Small intestine (tissue), 7 donors: ENCODE measurements at regions not wholly inside any gene's neighbourhood (a gene's known extent, or its start where the extent isn't known, plus 50 kb on each side); places are given as distances from the start of the nearest gene placed in this dataset.

ENCODE experiments used
- DNase-seq, 2 donors: peaks; one replicate each; pipeline versions ENCODE4 v3.0.0 to v3.0.0-alpha.2; 2013
- FAIRE-seq: peaks from 2 replicates; lab custom pipeline; 2012; peaks lifted over from hg19 to GRCh38; lab: Jason Lieb, UNC
- H3K27ac ChIP-seq, 3 donors: one replicate each; pipeline ENCODE4 v1.5.1; 2013; ENCODE audit warnings: low read length in 2 of 3, mild to moderate bottlenecking in 2 of 3, control low read depth in 1 of 3, inconsistent platforms in 1 of 3, low read depth in 1 of 3, moderate library complexity in 1 of 3
- H3K27me3 ChIP-seq, 3 donors: one replicate each; pipeline ENCODE4 v1.6.1; 2013; ENCODE audit warnings: low read length in 3 of 3, inconsistent platforms in 1 of 3; ENCODE audit not compliant: control insufficient read depth in 3 of 3, insufficient read depth in 3 of 3
- H3K36me3 ChIP-seq, 3 donors: one replicate each; pipeline ENCODE4 v1.6.1; 2013; ENCODE audit warnings: low read length in 3 of 3, inconsistent platforms in 1 of 3, low read depth in 1 of 3, mild to moderate bottlenecking in 1 of 3, moderate library complexity in 1 of 3; ENCODE audit not compliant: control insufficient read depth in 3 of 3, insufficient read depth in 2 of 3
- H3K4me1 ChIP-seq, 3 donors: one replicate each; pipeline ENCODE4 v1.6.1; 2013; ENCODE audit warnings: low read length in 2 of 3, inconsistent platforms in 1 of 3, low read depth in 1 of 3, mild to moderate bottlenecking in 1 of 3, moderate library complexity in 1 of 3; ENCODE audit not compliant: control insufficient read depth in 3 of 3, insufficient read depth in 2 of 3
- H3K4me3 ChIP-seq, 3 donors: one replicate each; pipeline ENCODE4 v1.5.1; 2013; ENCODE audit warnings: low read length in 3 of 3, control low read depth in 1 of 3, inconsistent platforms in 1 of 3, low read depth in 1 of 3, mild to moderate bottlenecking in 1 of 3, moderate library complexity in 1 of 3
- H3K9me3 ChIP-seq, 2 donors: one replicate each; pipeline ENCODE4 v1.6.1; 2013; ENCODE audit warnings: low read depth in 1 of 2, low read length in 1 of 2; ENCODE audit not compliant: control insufficient read depth in 2 of 2, insufficient read depth in 1 of 2
- WGBS, 3 donors: extraction: QIAGEN DNeasy Blood & Tissue Kit; methylation state at CpG; one replicate each; pipeline ENCODE4 v1.1.7; 2013; 5-methylcytosine and 5-hydroxymethylcytosine counted together
- donor health status: healthy with polysubstance abuse.
- donor health status: control.
- donor health status: control.
- donor health status: Bipolar disorder and iron deficiency.
- donor health status: healthy.

- Histone ChIP-seq H3K27ac (no peak overlapping the region), H3K4me3 (no peak overlapping the region), H3K36me3 (no peaks in the 10 kb centered on the region), H3K27me3 (no peaks in the 10 kb centered on the region), H3K4me1 (no peaks in the 10 kb centered on the region), H3K9me3 (no peaks in the 10 kb centered on the region)
- FAIRE-seq = no peak
- DNase-seq = no peak
- 81 to 87% (median 83%) methylated on average over 2 of the region's 2 CpGs for WGBS, 3 donors
These were observed 68.1 kb upstream of the ITPRID2 start for GRCh38 chr2:181823405-181823804.

- Histone ChIP-seq H3K4me1 (no peaks in the 10 kb centered on the region), H3K9me3 (no peaks in the 10 kb centered on the region), H3K27me3 (no peaks in the 10 kb centered on the region), H3K36me3 (no peaks in the 10 kb centered on the region), H3K27ac (no peak overlapping the region), H3K4me3 (no peak overlapping the region)
- no peak for FAIRE-seq
- DNase-seq = no peak
- 93 to 97% (median 93%) methylated on average over 6 of the region's 6 CpGs for WGBS, 3 donors
These were observed 63.3 kb upstream of the ITPRID2 start for GRCh38 chr2:181828122-181828705.

- Histone ChIP-seq H3K27ac (no peak overlapping the region), H3K9me3 (peaks cover 0 to under 1% of the 10 kb centered on the region in 2 donors), H3K4me1 (no peaks in the 10 kb centered on the region), H3K4me3 (no peak overlapping the region), H3K36me3 (no peaks in the 10 kb centered on the region), H3K27me3 (no peaks in the 10 kb centered on the region)
- DNase-seq (no peak), FAIRE-seq (no peak)
- WGBS, 3 donors = 94 to 100% (median 100%) methylated on average over 1 of the region's 1 CpG
These were observed 62.3 kb upstream of the ITPRID2 start for GRCh38 chr2:181829230-181829629.

GRCh38 chr2:181832015-181832414 is 59.5 kb upstream of the ITPRID2 start:
- FAIRE-seq = no peak
- H3K4me3 ChIP-seq = no peak overlapping the region
- 87 to 92% (median 91%) methylated on average over 4 of the region's 4 CpGs for WGBS, 3 donors
- peaks cover 0 to 4% of the 10 kb centered on the region in 2 donors for H3K9me3 ChIP-seq
- H3K36me3 ChIP-seq = no peaks in the 10 kb centered on the region
- no peaks in the 10 kb centered on the region for H3K27me3 ChIP-seq
- H3K27ac ChIP-seq = no peak overlapping the region
- DNase-seq = no peak
- peaks cover 0 to 5% (median 0%) of the 10 kb centered on the region in 3 donors for H3K4me1 ChIP-seq

- H3K4me1 ChIP-seq = peaks cover 0 to 5% (median 0%) of the 10 kb centered on the region in 3 donors
- DNase-seq (peak in 1 of 2 donors; percentile 17), FAIRE-seq (no peak)
- H3K9me3 ChIP-seq = peaks cover 0 to 4% of the 10 kb centered on the region in 2 donors
- no peak overlapping the region for H3K4me3 ChIP-seq
- peak overlapping the region in 1 of 3 donors; percentile 27 for H3K27ac ChIP-seq
- no peaks in the 10 kb centered on the region for H3K27me3 ChIP-seq
- WGBS, 3 donors = 53 to 81% (median 54%) methylated on average over 2 of the region's 2 CpGs
- H3K36me3 ChIP-seq = no peaks in the 10 kb centered on the region
These were observed 54.9 kb upstream of the ITPRID2 start for GRCh38 chr2:181836583-181836982.

GRCh38 chr2:181837563-181837962 is 54.0 kb upstream of the ITPRID2 start:
- Histone ChIP-seq H3K9me3 (peaks cover 0 to 4% of the 10 kb centered on the region in 2 donors), H3K4me1 (peaks cover 0 to 5% (median 0%) of the 10 kb centered on the region in 3 donors), H3K4me3 (no peak overlapping the region), H3K36me3 (no peaks in the 10 kb centered on the region), H3K27ac (no peak overlapping the region), H3K27me3 (no peaks in the 10 kb centered on the region)
- no peak for DNase-seq
- FAIRE-seq = no peak
- whole genome bisulfite sequencing, 3 donors = 76 to 83% (median 81%) methylated on average over 2 of the region's 2 CpGs

- FAIRE-seq (no peak), DNase-seq (no peak)
- 79 to 95% (median 94%) methylated on average over 1 of the region's 1 CpG for WGBS, 3 donors
- H3K36me3 ChIP-seq = no peaks in the 10 kb centered on the region
- H3K9me3 ChIP-seq = no peaks in the 10 kb centered on the region
- H3K27ac ChIP-seq = no peak overlapping the region
- H3K27me3 ChIP-seq = no peaks in the 10 kb centered on the region
- H3K4me1 ChIP-seq = peaks cover 0 to 5% (median 0%) of the 10 kb centered on the region in 3 donors
- no peak overlapping the region for H3K4me3 ChIP-seq
These were observed 51.7 kb upstream of the ITPRID2 start for GRCh38 chr2:181839811-181840210.

- 68 to 85% (median 85%) methylated on average over 2 of the region's 2 CpGs for WGBS, 3 donors
- FAIRE-seq (no peak), DNase-seq (no peak)
- Histone ChIP-seq H3K27ac (no peak overlapping the region), H3K36me3 (no peaks in the 10 kb centered on the region), H3K4me1 (peaks cover 0 to 3% (median 0%) of the 10 kb centered on the region in 3 donors), H3K4me3 (no peak overlapping the region), H3K27me3 (no peaks in the 10 kb centered on the region), H3K9me3 (no peaks in the 10 kb centered on the region)
These were observed 50.5 kb upstream of the ITPRID2 start for GRCh38 chr2:181841079-181841478.
